Right lobe of liver (tissue), 6 donors: ENCODE measurements at regions not wholly inside any gene's neighbourhood (a gene's known extent, or its start where the extent isn't known, plus 50 kb on each side); places are given as distances from the start of the nearest gene placed in this dataset.

Source experiments
- ATAC-seq, 4 donors: fragments of 200-7000 bp; cut with Tn5 transposase; one replicate each; pipeline ENCODE4 v1.9.1; 2020; ENCODE audit warnings: mild to moderate bottlenecking in 4 of 4, moderate library complexity in 4 of 4
- DNase-seq, 3 donors: peaks; one replicate each; pipeline ENCODE4 v3.0.0-alpha.2; 2020
- H3K27ac ChIP-seq, 3 donors: fragments of 200-600 bp; one replicate each; pipeline ENCODE4 v1.8.0; 2022
- H3K27me3 ChIP-seq, 2 donors: fragments of 200-600 bp; one replicate each; pipeline ENCODE4 v1.8.0; 2022
- H3K36me3 ChIP-seq, 4 donors: fragments of 200-600 bp; sonication (generic) in 1 of 4; one replicate each; pipeline versions ENCODE4 v1.5.1 to v1.8.0; 2017 to 2022; ENCODE audit warnings: control low read depth in 1 of 4
- H3K4me1 ChIP-seq, 4 donors: fragments of 200-600 bp; sonication (generic) in 1 of 4; one replicate each; pipeline versions ENCODE4 v1.5.1 to v1.8.0; 2017 to 2022; ENCODE audit warnings: control low read depth in 1 of 4
- H3K4me3 ChIP-seq, 3 donors: fragments of 200-600 bp; one replicate each; pipeline ENCODE4 v1.8.0; 2022
- H3K9me3 ChIP-seq, 4 donors: fragments of 200-600 bp; sonication (generic) in 1 of 4; one replicate each; pipeline versions ENCODE4 v1.5.1 to v1.8.0; 2017 to 2022; ENCODE audit warnings: control low read depth in 1 of 4
- CTCF ChIP-seq, 4 donors: fragments of 200-600 bp in 3 of 4; fragments of 450-650 bp in 1 of 4; IDR thresholded peaks; one replicate each; pipeline versions ENCODE4 v1.5.1 to v1.8.0; 2016 to 2022; ENCODE audit warnings: antibody characterized with exemption in 4 of 4, mild to moderate bottlenecking in 2 of 4
- POLR2A ChIP-seq: fragments of 450-650 bp; IDR thresholded peaks from one replicate; pipeline ENCODE4 v1.6.1; 2017; ENCODE audit warnings: antibody characterized with exemption, mild to moderate bottlenecking
- WGBS: methylation state at CpG from one replicate; pipeline ENCODE4 v1.1.6; 2018; ENCODE audit warnings: low coverage, low lambda C conversion rate; ENCODE audit not compliant: insufficient coverage; ENCODE audit errors: missing lambda C conversion rate; 5-methylcytosine and 5-hydroxymethylcytosine counted together
- intact Hi-C, 2 donors: fragments of 100-400 bp; cut with DNase I; formaldehyde crosslinking; loops; one replicate each; pipeline versions ENCODE4 v1.11.2 to v1.14.1; 2022
- donor health status: DM: no; HTN: yes; CAD: no.
- donor health status: DM: no; HTN: no; CAD: no.
- donor health status: DM: no; HTN: no; CAD: no.
- donor health status: DM: no; HTN: yes; CAD: no.
- donor health status: DM: no; HTN: yes; CAD: no.

- Histone ChIP-seq H3K4me3 (no peak overlapping the region), H3K27ac (no peak overlapping the region), H3K36me3 (no peaks in the 10 kb centered on the region), H3K4me1 (peaks cover 0 to 9% (median 0%) of the 10 kb centered on the region in 4 donors), H3K9me3 (no peaks in the 10 kb centered on the region), H3K27me3 (no peaks in the 10 kb centered on the region)
- ATAC-seq (no peak), DNase-seq (no peak)
- intact Hi-C loops: no loop called here
- no peak for TF ChIP-seq CTCF (IDR thresholded peaks at IDR 0.05)
- no peak for TF ChIP-seq POLR2A
- WGBS: 87% methylated on average over 2 of the region's 2 CpGs
Observed at GRCh38 chr7:80286611-80287010, 152.0 kb downstream of the GNAI1 start.

- H3K36me3 ChIP-seq: no peaks in the 10 kb centered on the region
- no peak for DNase-seq
Observed at GRCh38 chr7:80284855-80285254, 150.2 kb downstream of the GNAI1 start.

GRCh38 chr7:80279760-80280159, 145.1 kb downstream of the GNAI1 start:
- Histone ChIP-seq H3K36me3 (no peaks in the 10 kb centered on the region), H3K4me3 (no peak overlapping the region), H3K27me3 (no peaks in the 10 kb centered on the region), H3K9me3 (no peaks in the 10 kb centered on the region), H3K4me1 (peaks cover 0 to under 1% (median 0%) of the 10 kb centered on the region in 4 donors), H3K27ac (no peak overlapping the region)
- DNase-seq (no peak), ATAC-seq (peak; percentile 57 to 81 (median 67))
- TF ChIP-seq CTCF (IDR thresholded peaks at IDR 0.05) (no peak), POLR2A (no peak)
- intact Hi-C loops: no loop called here
- 45% methylated on average over 5 of the region's 5 CpGs for WGBS

More at GRCh38 chr7:80284855-80285254, 150.2 kb downstream of the GNAI1 start:
- TF ChIP-seq POLR2A (no peak), CTCF (IDR thresholded peaks at IDR 0.05) (no peak)
- peak in 2 of 4 donors; percentile 38 to 53 for ATAC-seq
- Histone ChIP-seq H3K4me3 (no peak overlapping the region), H3K9me3 (no peaks in the 10 kb centered on the region), H3K27ac (no peak overlapping the region), H3K4me1 (peaks cover 0 to 9% (median 0%) of the 10 kb centered on the region in 4 donors), H3K27me3 (no peaks in the 10 kb centered on the region)
- intact Hi-C loops: no loop called here

GRCh38 chr7:80278737-80279136, 144.1 kb downstream of the GNAI1 start:
- no peak for ATAC-seq
- H3K4me1 ChIP-seq: no peaks in the 10 kb centered on the region
- DNase-seq: no peak
- H3K4me3 ChIP-seq: no peak overlapping the region
- no peaks in the 10 kb centered on the region for H3K27me3 ChIP-seq
- no peak overlapping the region for H3K27ac ChIP-seq
- TF ChIP-seq POLR2A (no peak), CTCF (IDR thresholded peaks at IDR 0.05) (no peak)
- intact Hi-C loops: no loop called here
- no peaks in the 10 kb centered on the region for H3K36me3 ChIP-seq
- 75% methylated on average over 2 of the region's 2 CpGs for WGBS
- no peaks in the 10 kb centered on the region for H3K9me3 ChIP-seq
